Hematopoietic multipotent progenitor cell treated with erythropoietin and hydrocortisone succinate and interleukin-3 and kit ligand, for 8 days (in vitro differentiated cells): ENCODE measurements at regions not wholly inside any gene's neighbourhood (a gene's known extent, or its start where the extent isn't known, plus 50 kb on each side); places are given as distances from the start of the nearest gene placed in this dataset.

Source experiments
- DNase-seq: peaks from one replicate; pipeline ENCODE4 v3.0.0-alpha.2; 2015

GRCh38 chr10:16367621-16368292 lies 69.1 kb upstream of the PTER start:
- no peak for DNase-seq

GRCh38 chr10:16381083-16381482 lies 55.7 kb upstream of the PTER start:
- DNase-seq = no peak

DNA sequence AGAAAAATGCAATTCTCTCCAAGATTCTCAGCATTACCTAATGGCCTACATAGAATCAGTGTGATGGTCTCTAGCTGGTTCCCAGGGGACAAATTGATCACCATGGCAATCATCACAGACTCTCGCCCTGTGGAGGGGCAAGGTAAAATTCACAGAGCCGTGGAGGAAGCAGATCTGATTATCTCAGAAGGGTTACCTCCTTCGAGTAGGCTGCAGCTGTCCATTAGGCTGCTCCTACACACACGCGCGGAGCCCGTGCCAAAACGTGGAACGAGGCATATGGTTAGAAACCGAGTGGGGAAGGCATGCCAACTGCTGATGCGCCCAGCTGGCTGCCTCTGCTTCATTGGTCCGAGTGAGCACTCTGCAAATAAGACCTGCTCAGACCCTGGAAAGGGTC lies 52.8 kb upstream of the PTER start:
- DNase-seq = no peak

GRCh38 chr10:16386855-16387254 lies 50.0 kb upstream of the PTER start:
- no peak for DNase-seq
